ENCODE measurements at regions not wholly inside any gene's neighbourhood (a gene's known extent, or its start where the extent isn't known, plus 50 kb on each side); places are given as distances from the start of the nearest gene placed in this dataset.

DNA sequence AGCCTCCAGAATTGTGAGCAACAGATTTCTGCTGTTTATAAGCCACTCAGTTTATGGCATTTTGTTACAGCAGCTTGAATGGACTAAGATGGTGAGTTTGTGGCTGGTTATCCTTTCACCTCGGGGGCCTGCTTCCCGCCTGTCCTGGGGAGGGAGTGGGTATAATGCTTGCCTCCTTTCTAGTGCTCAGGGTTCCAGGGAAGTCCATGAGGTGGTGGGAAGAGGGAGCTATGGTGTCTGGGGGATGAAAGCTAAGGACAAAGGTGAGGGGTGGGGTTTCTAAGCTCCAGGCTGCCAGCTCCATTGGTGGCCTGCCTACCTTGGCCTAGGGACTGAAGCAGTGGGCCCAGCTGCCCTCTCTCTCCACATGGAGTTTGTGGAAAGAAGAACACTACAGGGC is 50.2 kb upstream of the SDK2 start:
- TF ChIP-seq CTCF (IDR thresholded peaks at IDR 0.05; ENCODE audit: control extremely low read depth in 1 of 3, insufficient read depth in 1 of 3, low read depth in 1 of 3, low read length in 3 of 3) (no peak), MAX (IDR thresholded peaks at IDR 0.05) (no peak), EP300 (IDR thresholded peaks at IDR 0.05; ENCODE audit: borderline replicate concordance in 1 of 2, low read depth in 2 of 2, low read length in 2 of 2) (no peak), GABPA (IDR thresholded peaks at IDR 0.05; ENCODE audit: borderline replicate concordance, insufficient read depth, low read length) (no peak)
